ENCODE measurements at regions not wholly inside any gene's neighbourhood (a gene's known extent, or its start where the extent isn't known, plus 50 kb on each side); places are given as distances from the start of the nearest gene placed in this dataset.
"Not testable (repeated sequence)": the region's sequence is repeated elsewhere in the genome, so short reads cannot be mapped to it uniquely, and the experiment has no call there.

GRCh38 chrX:40788698-40789097 lies 53.4 kb upstream of the MED14 start:
- DNase-seq; H3K36me3 Mint-ChIP-seq; H3K9me3 Mint-ChIP-seq; H3K4me1 Mint-ChIP-seq; H3K4me3 Mint-ChIP-seq; H3K4me1 ChIP-seq (ENCODE audit: control insufficient read depth in 1 of 2, extremely low read depth in 1 of 2, insufficient read depth in 2 of 2, low read length in 2 of 2); POLR2A ChIA-PET; H3K36me3 ChIP-seq (ENCODE audit: control insufficient read depth in 2 of 2, extremely low read depth in 1 of 2, insufficient read depth in 1 of 2, low read length in 1 of 2); H3K27me3 ChIP-seq (replicated peaks in 1 of 2; ENCODE audit: control insufficient read depth in 2 of 2, extremely low read depth in 1 of 2, insufficient read depth in 2 of 2, low read length in 1 of 2); H3K27ac ChIP-seq (ENCODE audit: low read length); CTCF ChIA-PET; H3K4me3 ChIP-seq (ENCODE audit: control insufficient read depth in 1 of 2, extremely low read depth in 1 of 2, low read length in 1 of 2); H3K27ac Mint-ChIP-seq; ATAC-seq (replicated peaks in 1 of 4); H3K9me3 ChIP-seq: not testable (repeated sequence)
- H3K27me3 Mint-ChIP-seq: peaks cover 0 to 16% of the 10 kb centered on the region in 2 donors
- WGBS (ENCODE audit: insufficient coverage): no CpG with 5 or more reads among the region's 6 CpGs

- H3K36me3 Mint-ChIP-seq: no peaks in the 10 kb centered on the region
- no CpG with 5 or more reads among the region's 1 CpG for WGBS (ENCODE audit: insufficient coverage)
- peaks cover 0 to 3% of the 10 kb centered on the region in 2 experiments for H3K4me1 ChIP-seq (ENCODE audit: control insufficient read depth in 1 of 2, extremely low read depth in 1 of 2, insufficient read depth in 2 of 2, low read length in 2 of 2)
- H3K4me3 Mint-ChIP-seq: no peak overlapping the region
- H3K27me3 Mint-ChIP-seq: peaks cover 5 to 15% of the 10 kb centered on the region in 2 donors
- H3K9me3 ChIP-seq: no peaks in the 10 kb centered on the region
- H3K36me3 ChIP-seq (ENCODE audit: control insufficient read depth in 2 of 2, extremely low read depth in 1 of 2, insufficient read depth in 1 of 2, low read length in 1 of 2): no peaks in the 10 kb centered on the region
- ChIA-PET POLR2A (no interaction called here), CTCF (interaction anchor here (0.6 to 2.6 kb wide), 4 partner anchors 138 to 248 kb away, joined by 3 to 11 read pairs (median 4); no protein-coding TSS in a partner anchor)
- no peak overlapping the region for H3K27ac ChIP-seq (ENCODE audit: low read length)
- no peak for ATAC-seq (replicated peaks in 1 of 4)
- no peak overlapping the region for H3K4me3 ChIP-seq (ENCODE audit: control insufficient read depth in 1 of 2, extremely low read depth in 1 of 2, low read length in 1 of 2)
- no peak for DNase-seq
- no peaks in the 10 kb centered on the region for H3K9me3 Mint-ChIP-seq
- no peaks in the 10 kb centered on the region for H3K27me3 ChIP-seq (replicated peaks in 1 of 2; ENCODE audit: control insufficient read depth in 2 of 2, extremely low read depth in 1 of 2, insufficient read depth in 2 of 2, low read length in 1 of 2)
- H3K4me1 Mint-ChIP-seq: peaks cover 0 to 4% (median 3%) of the 10 kb centered on the region in 3 donors
- H3K27ac Mint-ChIP-seq: no peak overlapping the region
These were observed 57.1 kb upstream of the MED14 start for GRCh38 chrX:40792433-40792832.

- H3K36me3 ChIP-seq (ENCODE audit: control insufficient read depth in 2 of 2, extremely low read depth in 1 of 2, insufficient read depth in 1 of 2, low read length in 1 of 2); H3K36me3 Mint-ChIP-seq; H3K4me3 Mint-ChIP-seq; POLR2A ChIA-PET; H3K4me3 ChIP-seq (ENCODE audit: control insufficient read depth in 1 of 2, extremely low read depth in 1 of 2, low read length in 1 of 2); H3K27ac ChIP-seq (ENCODE audit: low read length); H3K4me1 Mint-ChIP-seq; DNase-seq; ATAC-seq (replicated peaks in 1 of 4); H3K4me1 ChIP-seq (ENCODE audit: control insufficient read depth in 1 of 2, extremely low read depth in 1 of 2, insufficient read depth in 2 of 2, low read length in 2 of 2); H3K9me3 ChIP-seq; H3K27ac Mint-ChIP-seq; H3K27me3 ChIP-seq (replicated peaks in 1 of 2; ENCODE audit: control insufficient read depth in 2 of 2, extremely low read depth in 1 of 2, insufficient read depth in 2 of 2, low read length in 1 of 2); H3K9me3 Mint-ChIP-seq: not testable (repeated sequence)
- peaks cover 5 to 28% of the 10 kb centered on the region in 2 donors for H3K27me3 Mint-ChIP-seq
- CTCF ChIA-PET: interaction anchor here (0.6 to 3.5 kb wide), 6 partner anchors 17 to 321 kb away, joined by 3 to 38 read pairs (median 8); no protein-coding TSS in a partner anchor
- no CpG with 5 or more reads among the region's 1 CpG for WGBS (ENCODE audit: insufficient coverage)
These were observed 59.4 kb upstream of the MED14 start for GRCh38 chrX:40794829-40795130.

- POLR2A ChIA-PET; H3K4me1 ChIP-seq (ENCODE audit: control insufficient read depth in 1 of 2, extremely low read depth in 1 of 2, insufficient read depth in 2 of 2, low read length in 2 of 2); H3K27me3 ChIP-seq (replicated peaks in 1 of 2; ENCODE audit: control insufficient read depth in 2 of 2, extremely low read depth in 1 of 2, insufficient read depth in 2 of 2, low read length in 1 of 2); H3K27ac Mint-ChIP-seq; DNase-seq; H3K27ac ChIP-seq (ENCODE audit: low read length); H3K4me3 Mint-ChIP-seq; H3K9me3 Mint-ChIP-seq; H3K36me3 ChIP-seq (ENCODE audit: control insufficient read depth in 2 of 2, extremely low read depth in 1 of 2, insufficient read depth in 1 of 2, low read length in 1 of 2); CTCF ChIA-PET; H3K4me1 Mint-ChIP-seq; H3K36me3 Mint-ChIP-seq; ATAC-seq (replicated peaks in 1 of 4); H3K9me3 ChIP-seq; H3K4me3 ChIP-seq (ENCODE audit: control insufficient read depth in 1 of 2, extremely low read depth in 1 of 2, low read length in 1 of 2): not testable (repeated sequence)
- WGBS (ENCODE audit: insufficient coverage): no CpG with 5 or more reads among the region's 3 CpGs
- H3K27me3 Mint-ChIP-seq: peaks cover 5 to 35% of the 10 kb centered on the region in 2 donors
These were observed 64.4 kb upstream of the MED14 start for GRCh38 chrX:40799745-40800144.

DNA sequence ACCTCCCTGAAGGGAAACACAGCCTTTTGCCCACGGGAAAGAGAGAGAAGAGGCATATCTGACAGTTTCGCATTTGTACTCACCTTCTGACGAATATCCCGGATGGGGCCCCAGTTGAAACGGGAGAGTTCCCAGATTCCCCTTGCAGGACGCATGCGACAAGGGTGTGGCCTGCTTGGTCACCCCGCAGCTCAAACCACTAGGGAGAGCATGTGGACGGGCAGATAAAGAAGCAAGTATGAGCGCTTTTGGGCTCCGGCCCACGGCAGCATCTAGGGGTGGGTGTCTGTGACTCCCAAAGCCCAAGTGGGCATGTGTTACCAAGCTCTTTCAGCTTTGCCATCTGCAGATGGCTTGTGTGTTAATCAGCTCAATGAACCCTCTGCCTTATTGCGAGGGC lies 70.1 kb upstream of the MED14 start:
- DNase-seq (no peak), ATAC-seq (replicated peaks in 1 of 4) (no peak)
- Histone ChIP-seq H3K27me3 (replicated peaks in 1 of 2; ENCODE audit: control insufficient read depth in 2 of 2, extremely low read depth in 1 of 2, insufficient read depth in 2 of 2, low read length in 1 of 2) (no peaks in the 10 kb centered on the region), H3K9me3 (no peaks in the 10 kb centered on the region), H3K36me3 (ENCODE audit: control insufficient read depth in 2 of 2, extremely low read depth in 1 of 2, insufficient read depth in 1 of 2, low read length in 1 of 2) (no peaks in the 10 kb centered on the region), H3K27ac (ENCODE audit: low read length) (no peak overlapping the region), H3K4me1 (ENCODE audit: control insufficient read depth in 1 of 2, extremely low read depth in 1 of 2, insufficient read depth in 2 of 2, low read length in 2 of 2) (no peaks in the 10 kb centered on the region), H3K4me3 (ENCODE audit: control insufficient read depth in 1 of 2, extremely low read depth in 1 of 2, low read length in 1 of 2) (no peak overlapping the region)
- CTCF ChIA-PET: interaction anchor here in 1 of 2 donors (0.7 kb wide), 1 partner anchor 11 kb away, joined by 5 read pairs; no protein-coding TSS in a partner anchor
- no peaks in the 10 kb centered on the region for H3K4me1 Mint-ChIP-seq
- no peaks in the 10 kb centered on the region for H3K9me3 Mint-ChIP-seq
- no peak overlapping the region for H3K27ac Mint-ChIP-seq
- WGBS (ENCODE audit: insufficient coverage): 84% methylated on average over 10 of the region's 13 CpGs
- POLR2A ChIA-PET: no interaction called here
- peaks cover 0 to 16% of the 10 kb centered on the region in 2 donors for H3K27me3 Mint-ChIP-seq
- no peaks in the 10 kb centered on the region for H3K36me3 Mint-ChIP-seq
- no peak overlapping the region for H3K4me3 Mint-ChIP-seq

GRCh38 chrX:40806513-40807220 lies 71.3 kb upstream of the MED14 start:
- Mint-ChIP-seq H3K27ac (no peak overlapping the region), H3K36me3 (no peaks in the 10 kb centered on the region), H3K9me3 (no peaks in the 10 kb centered on the region), H3K4me3 (no peak overlapping the region), H3K4me1 (no peaks in the 10 kb centered on the region), H3K27me3 (peaks cover 0 to 16% of the 10 kb centered on the region in 2 donors)
- 73% methylated on average over 2 of the region's 8 CpGs for WGBS (ENCODE audit: insufficient coverage)
- Histone ChIP-seq H3K4me3 (ENCODE audit: control insufficient read depth in 1 of 2, extremely low read depth in 1 of 2, low read length in 1 of 2) (no peak overlapping the region), H3K27me3 (replicated peaks in 1 of 2; ENCODE audit: control insufficient read depth in 2 of 2, extremely low read depth in 1 of 2, insufficient read depth in 2 of 2, low read length in 1 of 2) (no peaks in the 10 kb centered on the region), H3K4me1 (ENCODE audit: control insufficient read depth in 1 of 2, extremely low read depth in 1 of 2, insufficient read depth in 2 of 2, low read length in 2 of 2) (no peaks in the 10 kb centered on the region), H3K36me3 (ENCODE audit: control insufficient read depth in 2 of 2, extremely low read depth in 1 of 2, insufficient read depth in 1 of 2, low read length in 1 of 2) (no peaks in the 10 kb centered on the region), H3K27ac (ENCODE audit: low read length) (no peak overlapping the region), H3K9me3 (no peaks in the 10 kb centered on the region)
- DNase-seq (no peak), ATAC-seq (replicated peaks in 1 of 4) (no peak)
- CTCF ChIA-PET: no interaction called here
- POLR2A ChIA-PET: no interaction called here

DNA sequence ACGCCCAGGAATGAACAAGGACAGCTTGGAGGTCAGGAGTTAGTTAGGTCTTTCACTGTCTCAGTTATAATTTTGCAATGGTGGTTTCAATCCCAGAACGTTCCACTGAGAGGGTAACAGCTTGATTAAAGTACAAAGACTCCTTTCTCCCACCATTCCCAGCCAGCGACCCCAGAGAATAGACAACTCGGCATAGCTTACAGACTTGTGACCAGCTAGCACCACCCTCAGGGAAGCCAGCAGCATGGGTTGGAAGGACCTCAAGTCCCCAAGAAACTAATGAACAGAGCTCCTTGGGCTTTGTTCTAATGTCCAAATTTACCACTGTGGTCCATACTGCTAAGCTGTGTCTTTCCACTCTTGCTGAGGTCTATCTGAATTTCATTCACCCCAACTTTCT lies 72.0 kb upstream of the MED14 start:
- no CpG with 5 or more reads among the region's 4 CpGs for WGBS (ENCODE audit: insufficient coverage)

More for the DNA sequence above, 72.0 kb upstream of the MED14 start:
- Histone ChIP-seq H3K4me3 (ENCODE audit: control insufficient read depth in 1 of 2, extremely low read depth in 1 of 2, low read length in 1 of 2) (no peak overlapping the region), H3K36me3 (ENCODE audit: control insufficient read depth in 2 of 2, extremely low read depth in 1 of 2, insufficient read depth in 1 of 2, low read length in 1 of 2) (no peaks in the 10 kb centered on the region), H3K27ac (ENCODE audit: low read length) (no peak overlapping the region), H3K4me1 (ENCODE audit: control insufficient read depth in 1 of 2, extremely low read depth in 1 of 2, insufficient read depth in 2 of 2, low read length in 2 of 2) (no peaks in the 10 kb centered on the region), H3K9me3 (no peaks in the 10 kb centered on the region), H3K27me3 (replicated peaks in 1 of 2; ENCODE audit: control insufficient read depth in 2 of 2, extremely low read depth in 1 of 2, insufficient read depth in 2 of 2, low read length in 1 of 2) (no peaks in the 10 kb centered on the region)
- H3K27me3 Mint-ChIP-seq: peaks cover 0 to 16% of the 10 kb centered on the region in 2 donors
- no peak for ATAC-seq (replicated peaks in 1 of 4)
- H3K27ac Mint-ChIP-seq: no peak overlapping the region
- H3K9me3 Mint-ChIP-seq: no peaks in the 10 kb centered on the region
- H3K4me3 Mint-ChIP-seq: no peak overlapping the region
- CTCF ChIA-PET: no interaction called here
- H3K36me3 Mint-ChIP-seq: no peaks in the 10 kb centered on the region
- no peak for DNase-seq
- POLR2A ChIA-PET: no interaction called here
- H3K4me1 Mint-ChIP-seq: no peaks in the 10 kb centered on the region
